Middle frontal gyrus (tissue), 1 donor: ENCODE measurements at regions not wholly inside any gene's neighbourhood (a gene's known extent, or its start where the extent isn't known, plus 50 kb on each side); places are given as distances from the start of the nearest gene placed in this dataset.
"Not testable (repeated sequence)": the region's sequence is repeated elsewhere in the genome, so short reads cannot be mapped to it uniquely, and the experiment has no call there.

Experiments used
- DNase-seq: peaks from one replicate; pipeline ENCODE4 v3.0.0-alpha.2; 2015; ENCODE audit warnings: low spot score; ENCODE audit errors: extremely low spot score

DNA sequence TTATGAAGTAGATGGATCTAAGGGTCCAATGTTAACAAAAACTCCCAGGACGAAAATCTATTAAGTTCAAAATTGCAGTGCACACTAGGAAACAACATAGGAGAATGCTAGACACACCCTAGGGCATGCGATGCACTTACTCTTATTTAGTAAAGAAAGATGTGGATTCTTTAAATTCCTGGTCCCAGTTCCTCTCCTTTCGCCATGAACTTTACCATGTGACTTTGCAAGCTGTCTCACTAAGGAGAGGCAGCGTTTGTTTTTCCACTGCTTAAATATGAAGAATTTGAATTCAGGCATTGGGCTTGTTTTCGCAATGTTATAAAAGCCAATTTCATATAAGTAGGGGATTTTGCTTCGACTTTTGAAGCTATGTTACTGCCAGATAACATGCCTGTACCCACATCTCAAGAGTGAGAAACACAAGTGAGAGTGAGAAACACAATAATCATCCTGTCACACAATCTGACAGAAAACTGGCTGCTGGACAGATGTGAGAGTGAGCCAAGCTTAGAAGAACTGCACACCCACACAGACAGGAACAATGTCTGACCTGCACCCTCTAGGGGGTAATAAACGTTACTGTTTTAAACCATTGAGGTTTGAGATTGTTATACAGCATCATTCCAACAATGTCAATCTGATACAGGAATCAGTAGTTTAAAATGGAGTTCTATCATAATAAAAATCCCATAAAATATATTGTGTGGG, 1308.4 kb downstream of the SLITRK5 start:
- DNase-seq: no peak

DNA sequence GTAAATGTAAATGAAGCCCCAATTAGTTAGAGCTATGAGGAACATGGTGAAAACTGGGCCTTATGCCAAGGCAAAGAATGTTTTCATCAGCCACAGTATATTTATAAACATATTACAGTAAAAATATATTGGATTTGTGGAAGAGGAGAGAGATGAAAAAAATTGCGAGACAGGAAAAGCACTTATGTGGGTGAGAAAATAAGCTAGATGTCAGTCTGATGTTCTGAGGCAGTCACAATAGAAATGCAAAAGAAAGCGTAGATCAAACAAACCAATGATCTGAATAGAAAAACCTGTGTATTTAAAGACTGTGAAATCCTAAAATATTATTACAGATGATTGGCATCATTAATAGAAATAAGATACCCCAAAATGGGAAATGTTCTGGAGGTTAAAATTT, 1332.5 kb downstream of the SLITRK5 start:
- no peak for DNase-seq

DNA sequence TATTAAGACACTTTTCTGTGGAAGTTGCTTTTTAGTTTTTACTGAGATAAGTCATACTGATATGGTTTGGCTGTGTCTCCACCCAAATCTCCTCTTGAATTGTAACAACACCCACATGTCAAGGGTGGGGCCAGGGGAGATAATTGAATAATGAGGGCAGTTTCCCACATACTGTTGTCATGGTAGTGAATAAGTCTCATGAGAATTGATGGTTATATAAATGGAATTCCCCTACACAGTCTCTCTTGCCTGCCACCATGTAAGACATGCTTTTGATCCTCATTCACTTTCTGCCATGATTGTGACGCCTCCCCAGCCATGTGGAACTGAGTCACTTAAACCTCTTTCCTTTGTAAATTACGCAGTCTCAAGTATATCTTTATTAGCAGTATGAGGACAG, 1340.4 kb downstream of the SLITRK5 start:
- no peak for DNase-seq

DNA sequence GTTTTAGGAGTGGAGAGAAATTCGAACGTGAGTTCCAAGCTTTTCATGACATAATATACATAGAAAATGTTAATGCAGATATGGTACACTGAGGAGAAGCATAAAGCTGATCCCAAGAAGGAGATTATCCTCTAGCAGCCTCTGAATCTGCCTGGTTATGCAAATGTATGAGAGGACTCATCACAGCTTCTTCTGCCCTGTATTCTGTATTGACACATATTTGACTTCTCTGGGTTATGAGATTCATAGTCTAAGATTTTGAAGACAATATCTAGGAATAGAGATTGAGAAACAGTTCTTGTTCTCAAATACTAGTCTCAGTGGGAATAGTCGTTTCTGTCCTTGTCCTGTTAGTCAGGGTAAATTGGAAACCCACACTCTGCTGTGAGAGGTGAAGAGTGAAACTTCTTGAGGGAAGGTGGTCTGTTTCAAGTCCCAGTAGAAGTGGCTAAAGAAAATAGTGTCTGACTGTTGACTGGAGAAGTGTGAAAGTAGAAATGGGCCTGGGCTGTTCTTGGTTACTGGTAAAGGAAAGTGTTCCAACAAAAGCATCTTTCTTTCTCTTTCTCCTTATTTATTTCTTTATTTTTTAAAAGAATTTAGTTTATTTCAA, 1356.6 kb downstream of the SLITRK5 start:
- no peak for DNase-seq

DNA sequence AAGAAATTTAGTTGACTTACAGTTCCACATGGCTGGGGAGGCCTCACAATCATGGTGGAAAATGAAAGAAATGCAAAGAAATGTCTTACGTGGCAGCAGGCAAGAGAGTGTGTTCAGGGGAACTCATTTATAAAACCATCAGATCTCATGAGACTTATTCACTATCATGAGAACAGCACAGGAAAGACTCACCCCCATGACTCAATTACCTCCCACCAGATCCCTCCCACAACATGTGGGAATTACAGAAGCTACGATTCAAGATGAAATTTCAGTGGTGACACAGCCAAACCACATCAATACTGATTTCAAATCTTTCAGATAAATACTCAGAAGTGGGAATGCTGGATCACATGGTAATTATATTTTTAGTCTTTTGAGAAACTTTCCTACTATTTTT, 1357.9 kb downstream of the SLITRK5 start:
- DNase-seq: no peak

DNA sequence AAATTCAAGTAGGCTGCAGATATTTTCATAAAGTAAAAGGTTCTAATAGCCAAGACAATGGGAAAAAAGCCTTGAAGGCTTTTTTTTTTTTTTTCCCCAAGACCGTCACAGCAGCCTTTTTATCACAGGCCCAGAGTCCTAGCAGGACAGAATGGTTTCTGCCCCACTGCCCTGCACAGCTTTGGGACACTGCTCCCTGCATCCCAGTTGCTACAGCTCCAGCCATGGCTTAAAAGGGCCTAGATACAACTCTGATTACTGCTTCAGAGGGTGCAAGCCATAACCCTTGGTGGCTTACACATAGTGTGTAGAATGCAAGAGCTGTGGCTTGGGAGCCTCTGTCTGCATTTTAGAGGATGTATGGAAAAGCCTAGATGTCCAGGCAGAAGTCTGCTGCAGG, 1362.8 kb downstream of the SLITRK5 start:
- no peak for DNase-seq

DNA sequence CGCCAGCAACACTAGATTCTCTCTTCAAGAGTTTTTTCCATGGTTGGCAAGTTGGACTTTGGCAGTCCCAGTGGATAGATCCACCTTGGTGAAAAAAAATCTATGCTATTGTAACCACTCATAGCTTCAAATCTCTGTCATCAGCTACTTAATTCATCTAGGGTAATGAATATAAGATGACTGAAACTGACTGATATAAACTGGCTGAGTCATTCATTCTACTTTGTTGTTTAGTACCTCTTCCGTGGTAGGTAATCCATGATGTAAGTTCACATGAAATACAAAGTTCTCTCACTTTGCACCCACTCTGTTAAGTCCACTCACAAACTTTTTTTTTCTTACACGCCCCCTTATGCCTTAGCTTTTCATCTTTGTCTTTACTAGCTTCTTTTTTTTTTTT, 1381.5 kb downstream of the SLITRK5 start:
- no peak for DNase-seq

DNA sequence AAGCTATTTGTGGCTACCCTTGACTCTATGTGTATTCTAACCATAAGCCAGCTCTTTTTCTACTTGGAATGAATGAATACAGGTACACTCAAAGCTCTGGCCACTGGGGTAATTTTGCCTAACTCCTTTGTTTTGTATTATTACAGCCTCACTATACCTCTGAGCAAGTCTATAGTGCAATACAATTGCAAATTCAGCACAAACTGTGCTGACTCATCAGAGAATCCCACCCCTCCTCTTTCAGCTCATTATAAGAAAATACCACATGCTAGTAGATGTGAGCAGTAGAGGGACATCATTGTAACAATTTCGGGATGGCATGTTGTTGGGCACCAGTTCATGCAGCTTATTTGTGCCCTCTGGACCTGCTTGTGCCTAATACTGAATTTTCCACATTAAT, 1382.2 kb downstream of the SLITRK5 start:
- DNase-seq: no peak

DNA sequence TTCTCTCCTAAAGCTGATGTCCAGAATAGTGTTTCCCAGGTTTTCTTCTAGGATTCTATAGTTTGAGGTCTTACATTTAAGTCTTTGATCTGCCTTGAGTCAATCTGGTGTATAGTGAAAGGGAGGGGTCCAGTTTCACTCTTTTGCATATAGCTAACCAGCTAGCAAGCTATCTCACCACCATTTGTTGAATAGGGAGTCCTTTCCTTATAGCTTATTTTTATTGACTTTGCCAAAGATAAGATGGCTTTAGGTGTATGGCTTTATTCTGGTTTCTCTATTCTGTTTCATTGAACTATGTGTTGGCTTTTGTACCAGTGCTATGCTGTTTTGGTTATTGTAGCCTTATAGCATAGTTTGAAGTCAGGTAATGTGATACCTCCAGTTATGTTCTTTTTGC, 1386.1 kb downstream of the SLITRK5 start:
- DNase-seq: no peak

DNA sequence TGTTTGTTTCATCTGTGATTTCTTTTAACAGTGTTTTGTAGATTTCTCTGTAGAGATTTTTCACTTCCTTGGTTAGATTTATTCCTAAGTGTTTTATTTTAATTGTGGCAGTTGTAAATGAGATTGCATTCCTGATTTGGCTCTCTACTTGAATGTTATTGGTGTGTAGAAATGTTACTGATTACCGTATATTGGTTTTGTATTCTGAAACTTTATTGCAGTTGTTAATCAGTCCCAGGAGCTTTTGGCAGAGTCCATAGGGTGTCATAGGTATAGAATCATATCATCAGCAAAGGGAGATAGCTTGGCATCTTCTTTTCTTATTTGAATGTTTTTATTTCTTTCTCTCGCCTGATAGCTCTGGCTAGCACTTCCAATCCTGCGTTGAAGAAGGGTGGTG, 1386.7 kb downstream of the SLITRK5 start:
- no peak for DNase-seq

DNA sequence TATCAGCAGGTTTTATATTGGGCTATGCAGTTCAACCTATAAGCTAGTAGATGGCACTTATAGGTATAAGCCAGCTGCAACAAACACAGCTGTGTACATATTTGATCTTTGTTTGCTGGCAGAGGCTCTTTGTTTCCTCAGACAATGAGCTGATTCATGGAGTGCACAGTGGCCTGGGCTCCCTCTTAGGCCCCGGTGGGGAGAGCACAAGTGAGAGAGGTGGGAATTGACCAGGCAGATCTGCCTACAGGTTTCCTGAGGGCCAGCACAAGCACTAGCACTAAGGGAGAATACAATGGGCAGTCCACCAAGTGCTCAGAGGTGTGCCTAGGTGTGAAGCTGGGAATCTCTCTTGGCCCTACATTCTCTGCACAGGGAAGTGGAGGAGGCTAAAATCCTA, 1390.7 kb downstream of the SLITRK5 start:
- DNase-seq: no peak

DNA sequence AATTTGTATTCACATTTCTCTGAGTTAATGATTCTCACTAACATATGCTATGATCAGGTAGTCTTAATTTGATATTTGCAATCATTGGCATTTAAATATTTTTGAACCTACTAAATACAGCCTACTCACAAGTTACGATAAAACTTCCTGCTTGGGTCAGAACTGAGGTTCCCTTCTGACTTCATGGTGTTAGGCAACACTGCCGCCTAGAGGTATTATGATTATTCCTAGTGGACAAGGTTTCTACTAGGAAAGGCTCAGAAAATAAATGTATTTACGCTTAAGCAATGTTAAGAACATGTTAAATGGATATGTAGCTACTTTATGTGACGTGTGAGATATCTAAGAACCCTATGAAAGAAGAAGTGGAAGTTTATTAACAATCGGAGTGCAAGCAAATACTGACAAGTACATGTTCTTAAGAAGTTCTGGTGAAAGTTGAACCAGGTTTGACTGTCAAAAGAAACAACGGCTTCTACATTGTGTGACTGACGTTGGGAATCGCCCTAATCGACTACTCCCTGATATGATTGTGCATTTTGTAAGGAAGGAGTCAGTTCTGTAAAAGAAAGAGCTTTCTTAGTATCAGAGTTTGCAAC, 1395.8 kb downstream of the SLITRK5 start:
- DNase-seq: no peak

DNA sequence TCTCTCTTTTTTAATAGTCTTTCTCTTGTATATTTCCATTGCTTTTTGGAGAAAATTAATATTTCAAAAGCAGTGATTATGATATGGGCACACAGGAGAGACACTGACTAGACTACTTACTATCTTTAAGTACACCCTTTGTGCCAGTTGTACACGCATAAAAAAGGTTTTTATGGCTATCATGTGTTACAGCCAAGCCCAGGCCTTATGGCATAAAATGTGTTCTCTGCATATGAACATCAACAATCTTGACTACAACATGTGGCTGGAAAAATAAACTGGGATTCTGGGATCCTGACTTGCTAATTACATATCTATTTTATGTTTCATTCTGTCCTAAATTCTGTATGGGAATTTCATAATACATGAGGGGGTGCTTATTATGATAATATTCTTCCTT, 1401.8 kb downstream of the SLITRK5 start:
- DNase-seq: no peak

DNA sequence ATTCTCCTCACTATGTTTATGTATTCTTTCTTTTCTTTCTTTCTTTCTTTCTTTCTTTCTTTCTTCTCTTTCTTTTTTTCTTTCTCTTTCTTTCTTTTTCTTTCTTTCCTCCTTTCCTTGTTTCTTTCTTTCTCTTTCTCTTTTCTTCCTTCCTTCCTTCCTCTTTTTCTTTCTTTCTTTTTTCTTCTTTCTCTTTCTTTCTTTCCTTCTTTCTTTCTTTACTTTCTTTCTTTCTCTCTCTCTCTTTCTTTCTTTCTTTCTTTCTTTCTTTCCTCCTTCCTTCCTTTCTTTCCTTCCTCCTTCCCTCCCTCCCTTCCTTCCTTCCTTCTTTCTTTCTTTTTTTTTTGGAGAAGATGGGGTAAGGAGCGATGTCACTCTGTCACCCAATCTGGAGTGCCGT, 1405.5 kb downstream of the SLITRK5 start:
- DNase-seq: no peak

DNA sequence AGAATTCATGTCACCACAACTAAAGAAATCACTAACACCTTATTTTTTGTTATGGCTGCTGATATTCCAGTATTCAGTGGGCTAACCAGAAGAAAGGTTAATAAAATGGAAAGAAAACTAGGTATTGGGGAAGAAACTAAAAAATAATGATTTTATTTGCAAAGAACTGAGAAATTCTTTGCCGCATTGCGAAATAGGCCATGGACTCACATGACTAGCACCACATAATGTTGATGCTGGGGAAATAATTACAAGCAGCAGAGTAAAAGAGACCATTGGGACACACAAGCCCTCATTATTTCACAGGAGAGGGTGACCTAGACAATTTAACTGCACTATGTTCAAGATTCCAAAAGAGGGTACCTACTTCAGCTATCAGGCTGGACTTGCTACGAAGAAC, 1411.5 kb downstream of the SLITRK5 start:
- DNase-seq: no peak

DNA sequence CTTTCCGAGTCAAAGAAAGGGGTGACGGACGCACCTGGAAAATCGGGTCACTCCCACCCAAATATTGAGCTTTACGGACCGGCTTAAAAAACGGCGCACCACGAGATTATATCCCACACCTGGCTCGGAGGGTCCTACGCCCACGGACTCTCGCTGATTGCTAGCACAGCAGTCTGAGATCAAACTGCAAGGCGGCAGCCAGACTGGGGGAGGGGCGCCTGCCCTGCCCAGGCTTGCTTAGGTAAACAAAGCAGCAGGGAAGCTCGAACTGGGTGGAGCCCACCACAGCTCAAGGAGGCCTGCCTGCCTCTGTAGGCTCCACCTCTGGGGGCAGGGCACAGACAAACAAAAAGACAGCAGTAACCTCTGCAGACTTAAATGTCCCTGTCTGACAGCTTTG, 1416.9 kb downstream of the SLITRK5 start:
- not testable (repeated sequence) for DNase-seq

DNA sequence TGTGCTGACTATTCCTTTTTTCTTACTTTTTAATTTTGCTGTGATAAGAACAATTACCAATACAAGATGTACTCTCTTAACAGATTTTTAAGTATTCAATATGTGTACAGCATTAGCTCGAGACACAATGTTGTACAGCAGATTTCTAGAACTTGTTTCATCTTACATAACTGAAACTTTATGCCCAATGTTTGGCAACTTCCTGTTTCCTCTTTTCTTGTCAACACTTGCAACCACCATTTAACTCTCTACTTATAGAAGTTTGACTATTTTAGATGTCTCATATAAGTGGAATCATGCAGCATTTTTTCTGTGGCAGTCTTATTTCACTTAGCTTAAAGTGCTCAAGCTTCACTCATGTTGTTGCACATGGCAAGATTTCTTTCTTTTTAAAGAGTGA, 1426.8 kb downstream of the SLITRK5 start:
- no peak for DNase-seq

DNA sequence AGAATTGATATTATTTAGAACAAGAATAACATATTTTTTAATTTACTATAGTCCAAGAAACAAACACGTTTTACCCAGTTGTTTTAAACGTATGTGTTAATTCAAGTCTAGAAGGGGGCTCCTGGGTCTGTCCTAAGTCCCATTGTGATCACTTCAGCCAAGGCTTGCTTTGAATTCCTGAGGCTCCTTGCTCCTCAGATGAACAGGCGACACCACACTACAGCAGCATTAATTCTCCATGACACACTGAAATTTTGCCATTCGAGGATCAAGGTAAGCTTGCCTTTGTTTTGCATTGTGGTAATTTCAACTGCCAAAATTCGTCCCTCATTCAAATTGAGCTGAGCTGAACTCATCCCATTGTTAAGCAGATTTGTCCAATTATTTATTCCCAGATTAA, 1442.6 kb downstream of the SLITRK5 start:
- no peak for DNase-seq

DNA sequence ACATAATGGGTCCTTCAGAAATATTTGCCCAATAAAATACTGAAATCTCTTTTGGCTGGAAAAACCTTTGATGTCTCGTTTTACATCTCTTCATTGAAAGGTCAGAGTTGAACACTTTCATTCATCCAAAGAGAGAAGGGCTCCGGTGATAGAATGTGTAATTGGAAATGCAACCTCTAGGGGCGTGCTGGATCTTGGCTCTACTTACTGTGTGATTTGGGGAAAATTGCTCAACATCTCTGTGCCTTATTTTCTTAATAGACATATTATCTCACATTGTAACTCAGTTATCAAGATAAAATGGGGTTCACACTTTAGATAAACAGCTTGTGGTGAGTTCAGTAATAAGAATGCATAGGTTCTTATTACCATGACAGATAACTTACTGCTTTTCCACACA, 1444.1 kb downstream of the SLITRK5 start:
- DNase-seq: no peak

DNA sequence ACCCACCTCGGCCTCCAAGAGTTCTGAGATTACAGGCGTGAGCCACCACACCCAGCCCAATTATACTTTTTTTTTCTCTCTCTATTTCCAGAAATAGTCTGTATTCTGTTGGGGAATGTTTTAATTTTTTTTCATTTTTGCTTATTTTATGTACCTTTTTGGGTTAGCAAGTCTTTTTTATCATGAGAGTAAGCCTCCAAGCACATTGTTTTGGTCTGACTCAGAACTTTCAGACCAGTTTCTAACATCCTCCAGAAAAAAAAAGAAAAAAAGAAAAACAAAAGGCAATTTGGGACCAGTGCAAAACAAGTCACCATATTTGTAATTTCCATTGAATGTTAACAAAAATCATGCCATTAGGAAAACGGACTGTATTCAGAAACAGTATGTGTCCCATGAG, 1465.5 kb downstream of the SLITRK5 start:
- no peak for DNase-seq

DNA sequence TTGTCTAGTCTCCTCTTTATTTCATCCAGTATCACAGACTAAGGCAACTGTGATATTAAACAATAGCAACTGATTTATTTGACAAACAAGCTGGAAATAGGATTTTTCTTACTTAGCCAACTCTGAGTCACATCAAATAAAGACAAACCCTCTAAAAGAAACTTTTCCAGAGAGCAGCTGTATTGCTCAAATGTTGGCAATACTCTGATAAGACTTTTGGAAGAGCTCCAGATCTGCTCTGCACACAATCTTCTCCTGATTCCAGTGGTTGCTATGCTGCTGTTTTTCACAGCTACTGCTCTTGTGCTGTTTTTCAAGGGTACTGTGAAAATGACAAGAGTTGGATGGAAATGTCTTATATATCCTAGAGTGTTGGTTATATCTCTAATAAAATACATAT, 1479.2 kb downstream of the SLITRK5 start:
- DNase-seq: no peak

DNA sequence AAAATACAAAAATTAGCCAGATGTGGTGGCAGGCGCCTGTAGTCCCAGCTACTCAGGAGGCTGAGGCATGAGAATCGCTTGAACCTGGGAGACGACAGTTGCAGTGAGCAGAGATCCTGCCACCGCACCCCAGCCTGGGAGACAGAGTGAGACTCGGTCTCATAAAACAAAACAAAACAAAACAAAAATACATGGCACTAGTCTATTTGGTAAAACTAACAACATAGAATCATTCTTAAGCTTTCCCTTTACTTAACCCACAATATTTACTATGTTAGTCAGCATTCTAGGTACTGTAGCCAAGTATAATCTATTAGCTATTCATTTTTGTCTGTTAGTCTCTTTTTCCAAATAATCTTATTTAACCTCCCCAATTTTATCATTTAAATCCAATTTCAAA, 1482.8 kb downstream of the SLITRK5 start:
- DNase-seq: no peak

DNA sequence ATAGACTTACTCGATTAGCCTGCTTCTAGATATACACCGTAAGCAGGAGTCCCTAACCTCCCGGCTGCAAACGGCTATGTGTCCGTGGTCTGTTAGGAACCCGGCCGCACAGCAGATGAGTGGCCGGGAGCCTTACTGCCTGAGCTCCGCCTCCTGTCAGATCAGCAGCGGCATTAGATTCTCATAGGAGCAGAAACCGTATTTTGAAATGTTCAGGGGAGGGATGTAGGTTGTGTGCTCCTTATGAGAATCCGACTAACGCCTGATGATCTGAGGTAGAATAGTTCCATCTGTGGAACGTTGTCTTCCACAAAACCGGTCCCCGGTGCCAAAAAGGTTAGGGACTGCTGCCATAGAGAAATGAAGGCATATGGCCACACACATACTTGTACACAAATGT, 1491.9 kb downstream of the SLITRK5 start:
- DNase-seq: no peak
